Upper lobe of left lung (tissue), 6 donors: ENCODE measurements at regions not wholly inside any gene's neighbourhood (a gene's known extent, or its start where the extent isn't known, plus 50 kb on each side); places are given as distances from the start of the nearest gene placed in this dataset.
"Not testable (repeated sequence)": the region's sequence is repeated elsewhere in the genome, so short reads cannot be mapped to it uniquely, and the experiment has no call there.

Experiments
- ATAC-seq, 2 donors: fragments of 200-7000 bp; cut with Tn5 transposase; one replicate each; pipeline ENCODE4 v1.9.1; 2022; ENCODE audit warnings: mild to moderate bottlenecking in 2 of 2, moderate library complexity in 2 of 2; ENCODE audit not compliant: low FRiP score in 2 of 2
- DNase-seq, 2 donors: peaks; one replicate each; pipeline ENCODE4 v3.0.0-alpha.2; 2019 to 2020
- H3K27ac ChIP-seq, 4 donors: fragments of 200-600 bp; sonication (generic); one replicate each; pipeline ENCODE4 v1.5.1; 2016 to 2019
- H3K27me3 ChIP-seq, 4 donors: fragments of 200-600 bp; sonication (generic); one replicate each; pipeline ENCODE4 v1.5.1; 2017 to 2019
- H3K36me3 ChIP-seq, 4 donors: fragments of 200-600 bp; sonication (generic); one replicate each; pipeline ENCODE4 v1.5.1; 2016 to 2019
- H3K4me1 ChIP-seq, 4 donors: fragments of 200-600 bp; sonication (generic); one replicate each; pipeline ENCODE4 v1.5.1; 2018 to 2019
- H3K4me3 ChIP-seq, 4 donors: fragments of 200-600 bp; sonication (generic); one replicate each; pipeline ENCODE4 v1.5.1; 2017 to 2019; ENCODE audit warnings: mild to moderate bottlenecking in 2 of 4, moderate library complexity in 1 of 4
- H3K9me3 ChIP-seq, 4 donors: fragments of 200-600 bp; sonication (generic); one replicate each; pipeline ENCODE4 v1.5.1; 2018 to 2019
- EP300 ChIP-seq, 4 donors: sonication (generic); formaldehyde crosslinking; IDR thresholded peaks; one replicate each; pipeline ENCODE4 v1.5.1; 2017; ENCODE audit warnings: antibody characterized with exemption in 4 of 4, control low read depth in 2 of 4
- POLR2A ChIP-seq, 4 donors: fragments of 450-650 bp; IDR thresholded peaks; one replicate each; pipeline ENCODE4 v1.5.1; 2016 to 2017; ENCODE audit warnings: antibody characterized with exemption in 4 of 4, mild to moderate bottlenecking in 2 of 4
- POLR2AphosphoS5 ChIP-seq, 2 donors: sonication (generic); formaldehyde crosslinking; IDR thresholded peaks; one replicate each; pipeline ENCODE4 v1.5.1; 2017; ENCODE audit warnings: antibody characterized with exemption in 2 of 2
- WGBS, 2 donors: methylation state at CpG; one replicate each; pipeline ENCODE4 v1.1.5; 2017 to 2018; 5-methylcytosine and 5-hydroxymethylcytosine counted together
- TF ChIP-seq, protein P1 (sequence below), 6 experiments: fragments of 450-650 bp in 4 of 6; fragments of 200-600 bp in 2 of 6; sonication (generic) in 2 of 6; IDR thresholded peaks; one replicate each; pipeline ENCODE4 v1.5.1; 2016 to 2019; ENCODE audit warnings: antibody characterized with exemption in 6 of 6
- donor health status: DM: no; HTN: no; CAD: no; lungs with moderate emphysema.
- donor health status: DM: no; HTN: yes; CAD: no; lungs with severe emphysema.

DNA sequence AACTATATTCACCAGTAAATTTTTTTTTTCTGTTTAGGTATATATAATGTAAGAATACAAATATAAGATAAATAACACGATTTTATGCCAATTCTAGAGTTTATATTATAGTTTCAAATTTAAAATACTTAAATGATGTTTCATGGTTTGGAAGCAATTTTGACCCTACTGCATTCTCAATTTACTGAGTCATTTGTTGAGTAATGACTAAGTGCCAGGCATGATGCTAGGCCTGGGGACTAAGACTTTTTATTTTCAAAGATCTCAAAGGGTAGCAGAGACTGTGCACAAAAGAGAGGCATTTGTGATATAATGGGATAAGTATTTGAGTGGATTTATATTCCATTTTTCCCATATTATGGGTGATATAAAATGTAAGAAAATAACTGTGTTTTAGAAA is 78.9 kb upstream of the SMIM30 start:
- 53 to 68% methylated on average over 1 of the region's 1 CpG for WGBS, 2 donors

DNA sequence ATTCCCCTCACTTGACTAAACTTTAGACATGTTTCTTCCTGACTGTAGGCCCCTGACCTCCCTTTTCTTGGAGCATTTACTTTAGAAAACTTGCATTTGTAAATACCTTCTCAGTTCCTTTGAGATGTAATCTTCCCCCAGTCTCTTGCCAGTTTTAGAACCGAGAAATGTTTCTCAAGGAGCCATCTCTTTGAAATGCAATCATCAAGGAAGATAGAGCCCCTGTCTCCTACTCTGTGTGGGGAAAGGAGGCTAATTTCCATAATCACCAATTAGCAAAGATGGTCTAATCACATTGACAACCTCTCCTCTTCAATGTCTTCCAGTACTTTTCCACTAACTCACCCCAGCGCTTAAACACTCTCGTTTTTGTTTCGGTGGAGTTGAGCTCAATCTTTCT is 70.0 kb upstream of the SMIM30 start:
- H3K36me3 ChIP-seq = no peaks in the 10 kb centered on the region
- H3K4me3 ChIP-seq = no peak overlapping the region
- ATAC-seq = no peak
- no peak for TF ChIP-seq EP300 (IDR thresholded peaks at IDR 0.05)
- TF ChIP-seq POLR2A (IDR thresholded peaks at IDR 0.05) = no peak
- TF ChIP-seq POLR2AphosphoS5 (IDR thresholded peaks at IDR 0.05) = no peak
- TF ChIP-seq, protein P1, sequence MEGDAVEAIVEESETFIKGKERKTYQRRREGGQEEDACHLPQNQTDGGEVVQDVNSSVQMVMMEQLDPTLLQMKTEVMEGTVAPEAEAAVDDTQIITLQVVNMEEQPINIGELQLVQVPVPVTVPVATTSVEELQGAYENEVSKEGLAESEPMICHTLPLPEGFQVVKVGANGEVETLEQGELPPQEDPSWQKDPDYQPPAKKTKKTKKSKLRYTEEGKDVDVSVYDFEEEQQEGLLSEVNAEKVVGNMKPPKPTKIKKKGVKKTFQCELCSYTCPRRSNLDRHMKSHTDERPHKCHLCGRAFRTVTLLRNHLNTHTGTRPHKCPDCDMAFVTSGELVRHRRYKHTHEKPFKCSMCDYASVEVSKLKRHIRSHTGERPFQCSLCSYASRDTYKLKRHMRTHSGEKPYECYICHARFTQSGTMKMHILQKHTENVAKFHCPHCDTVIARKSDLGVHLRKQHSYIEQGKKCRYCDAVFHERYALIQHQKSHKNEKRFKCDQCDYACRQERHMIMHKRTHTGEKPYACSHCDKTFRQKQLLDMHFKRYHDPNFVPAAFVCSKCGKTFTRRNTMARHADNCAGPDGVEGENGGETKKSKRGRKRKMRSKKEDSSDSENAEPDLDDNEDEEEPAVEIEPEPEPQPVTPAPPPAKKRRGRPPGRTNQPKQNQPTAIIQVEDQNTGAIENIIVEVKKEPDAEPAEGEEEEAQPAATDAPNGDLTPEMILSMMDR (IDR thresholded peaks at IDR 0.05) = no peak
- no peaks in the 10 kb centered on the region for H3K27me3 ChIP-seq
- no peaks in the 10 kb centered on the region for H3K4me1 ChIP-seq
- 58 to 59% methylated on average over 4 of the region's 4 CpGs for WGBS, 2 donors
- H3K27ac ChIP-seq = no peak overlapping the region
- no peaks in the 10 kb centered on the region for H3K9me3 ChIP-seq
- no peak for DNase-seq

More for the DNA sequence above, 78.9 kb upstream of the SMIM30 start:
- no peak for DNase-seq
- no peak for ATAC-seq
- no peaks in the 10 kb centered on the region for H3K27me3 ChIP-seq
- no peaks in the 10 kb centered on the region for H3K36me3 ChIP-seq
- no peaks in the 10 kb centered on the region for H3K9me3 ChIP-seq
- no peak overlapping the region for H3K27ac ChIP-seq
- H3K4me3 ChIP-seq = no peak overlapping the region
- no peaks in the 10 kb centered on the region for H3K4me1 ChIP-seq
- TF ChIP-seq EP300 (IDR thresholded peaks at IDR 0.05) = no peak
- TF ChIP-seq POLR2AphosphoS5 (IDR thresholded peaks at IDR 0.05) = no peak
- TF ChIP-seq, protein P1 (IDR thresholded peaks at IDR 0.05) = no peak
- no peak for TF ChIP-seq POLR2A (IDR thresholded peaks at IDR 0.05)

DNA sequence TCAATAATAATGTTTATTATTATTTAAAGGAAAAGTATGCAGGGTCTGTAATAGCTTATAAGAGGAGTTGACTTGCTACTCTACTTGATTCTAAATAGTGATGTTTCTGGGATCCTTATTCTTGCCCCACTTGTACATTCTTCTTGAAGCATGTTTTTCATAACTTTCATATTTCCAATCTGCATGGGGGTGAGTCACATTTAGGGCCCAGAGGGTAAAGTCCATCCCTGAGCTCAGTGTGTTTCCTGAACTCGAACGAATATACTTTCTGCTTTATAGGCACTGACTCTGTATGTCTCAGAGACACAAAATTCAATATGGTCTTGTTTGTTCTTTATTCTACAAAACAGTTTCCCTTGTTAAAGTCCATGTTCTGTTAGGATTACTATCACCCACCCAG is 61.0 kb upstream of the SMIM30 start:
- Histone ChIP-seq H3K27me3 (no peaks in the 10 kb centered on the region), H3K4me1 (no peaks in the 10 kb centered on the region), H3K9me3 (no peaks in the 10 kb centered on the region), H3K27ac (no peak overlapping the region), H3K36me3 (no peaks in the 10 kb centered on the region), H3K4me3 (no peak overlapping the region)
- DNase-seq = no peak
- no peak for ATAC-seq
- WGBS, 2 donors = 67 to 86% methylated on average over 2 of the region's 2 CpGs
- TF ChIP-seq EP300 (IDR thresholded peaks at IDR 0.05) (no peak), POLR2A (IDR thresholded peaks at IDR 0.05) (no peak)

DNA sequence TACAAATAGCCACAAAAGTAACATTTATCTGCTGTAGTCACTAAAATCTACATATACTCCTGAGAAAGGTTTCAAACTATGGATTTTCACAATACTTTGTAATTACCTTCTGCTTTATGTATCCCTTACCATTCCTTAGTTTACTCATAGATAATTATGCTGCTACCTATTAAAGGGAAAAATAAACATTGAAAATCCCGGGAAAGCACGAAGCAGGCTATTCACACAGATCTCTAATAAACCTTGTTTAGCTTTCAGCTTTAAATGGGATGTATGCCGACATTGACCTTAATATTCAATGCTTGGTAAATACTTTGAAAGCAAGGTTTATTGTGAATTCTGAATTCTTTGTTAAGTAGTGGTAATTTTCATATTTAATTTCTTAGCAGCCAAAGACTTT is 58.5 kb upstream of the SMIM30 start:
- TF ChIP-seq, protein P1 (IDR thresholded peaks at IDR 0.05) = no peak
- TF ChIP-seq EP300 (IDR thresholded peaks at IDR 0.05) (no peak), POLR2AphosphoS5 (IDR thresholded peaks at IDR 0.05) (no peak), POLR2A (IDR thresholded peaks at IDR 0.05) (no peak)
- no peaks in the 10 kb centered on the region for H3K9me3 ChIP-seq
- no peaks in the 10 kb centered on the region for H3K27me3 ChIP-seq
- H3K4me1 ChIP-seq = no peaks in the 10 kb centered on the region
- DNase-seq (no peak), ATAC-seq (no peak)
- 87 to 94% methylated on average over 3 of the region's 3 CpGs for WGBS, 2 donors
- no peak overlapping the region for H3K27ac ChIP-seq
- H3K36me3 ChIP-seq = no peaks in the 10 kb centered on the region
- no peak overlapping the region for H3K4me3 ChIP-seq

DNA sequence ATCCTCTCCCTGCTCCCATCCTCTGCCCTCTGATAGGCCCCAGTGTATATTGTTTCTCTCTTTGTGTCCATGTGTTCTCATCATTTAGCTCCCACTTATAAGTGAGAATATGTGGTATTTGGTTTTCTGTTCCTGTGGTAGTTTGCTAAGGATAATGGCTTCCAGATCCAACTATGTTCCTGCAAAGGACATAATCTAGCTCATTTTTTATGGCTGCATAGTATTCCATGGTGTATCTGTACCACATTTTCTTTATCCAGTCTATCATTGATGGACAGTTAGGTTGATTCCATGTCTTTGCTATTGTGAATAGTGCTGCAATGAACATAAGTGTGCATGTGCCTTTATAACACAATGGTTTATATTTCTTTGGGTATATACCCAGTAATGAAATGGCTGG is 57.8 kb upstream of the SMIM30 start:
- ATAC-seq, H3K4me1 ChIP-seq, H3K9me3 ChIP-seq, H3K27me3 ChIP-seq, DNase-seq, H3K4me3 ChIP-seq, H3K36me3 ChIP-seq, H3K27ac ChIP-seq: not testable (repeated sequence)

DNA sequence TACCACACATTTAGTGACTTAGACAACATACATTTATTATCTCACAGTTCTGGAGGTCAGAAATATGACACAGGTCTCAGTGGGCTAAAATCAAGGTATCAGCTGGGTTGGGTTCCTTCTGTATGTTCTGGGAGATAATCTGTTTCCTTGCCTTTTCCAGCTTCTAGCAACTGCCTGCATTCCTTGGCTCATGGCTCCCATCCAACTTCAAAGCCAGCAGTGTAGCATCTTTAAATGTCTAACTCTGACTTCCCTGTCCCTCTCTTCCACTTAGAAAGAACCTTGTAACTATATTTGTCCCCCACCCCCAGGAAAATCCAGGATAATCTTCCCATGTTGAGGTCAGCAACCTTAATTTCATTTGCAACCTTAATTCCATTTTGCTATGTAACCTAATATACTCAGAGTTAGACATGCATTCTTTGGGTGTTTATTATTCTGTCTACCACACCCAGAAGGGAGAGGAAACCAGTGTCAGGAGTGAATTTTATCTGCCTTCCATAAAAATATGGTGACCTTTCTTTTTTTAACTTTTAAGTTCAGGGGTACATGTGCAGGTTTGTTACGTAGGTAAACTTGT is 57.3 kb upstream of the SMIM30 start:
- ATAC-seq = no peak
- Histone ChIP-seq H3K9me3 (no peaks in the 10 kb centered on the region), H3K27ac (no peak overlapping the region), H3K4me3 (no peak overlapping the region), H3K36me3 (no peaks in the 10 kb centered on the region), H3K27me3 (no peaks in the 10 kb centered on the region), H3K4me1 (no peaks in the 10 kb centered on the region)
- no peak for DNase-seq
- 88 to 100% methylated on average over 1 of the region's 1 CpG for WGBS, 2 donors
- no peak for TF ChIP-seq POLR2AphosphoS5 (IDR thresholded peaks at IDR 0.05)
- TF ChIP-seq POLR2A (IDR thresholded peaks at IDR 0.05) = no peak
- TF ChIP-seq, protein P1 (IDR thresholded peaks at IDR 0.05) = no peak
- TF ChIP-seq EP300 (IDR thresholded peaks at IDR 0.05) = no peak
